ENCODE measurements at regions not wholly inside any gene's neighbourhood (a gene's known extent, or its start where the extent isn't known, plus 50 kb on each side); places are given as distances from the start of the nearest gene placed in this dataset.

- TF ChIP-seq CTCF (IDR thresholded peaks at IDR 0.05; ENCODE audit: borderline replicate concordance, extremely low read depth, low read length, poor library complexity, severe bottlenecking) (no peak), EZH2 (IDR thresholded peaks at IDR 0.05; ENCODE audit: borderline replicate concordance, low read depth, low read length, severe bottlenecking) (no peak)
Observed at GRCh38 chr4:64670647-64671046, 261.4 kb upstream of the TECRL start.
